OCI-LY3 (cell line): ENCODE measurements at regions not wholly inside any gene's neighbourhood (a gene's known extent, or its start where the extent isn't known, plus 50 kb on each side); places are given as distances from the start of the nearest gene placed in this dataset.

Experiments used
- H2AFZ ChIP-seq: fragments of 200-600, 300-600 bp; shearing (Covaris generic); 2 replicates; pipeline ENCODE4 v1.6.0; 2014; ENCODE audit warnings: antibody characterized with exemption, low read depth, low read length
- H3K27ac ChIP-seq: fragments of 200-600, 300-600 bp; sonication (generic); 2 replicates; pipeline ENCODE4 v1.5.1; 2014; ENCODE audit warnings: mild to moderate bottlenecking, low read length, moderate library complexity, mixed read lengths
- H3K27me3 ChIP-seq: fragments of 200-600, 300-600 bp; sonication (generic); 2 replicates; pipeline ENCODE4 v1.6.1; 2014; ENCODE audit warnings: low read depth, low read length, mixed read lengths
- H3K36me3 ChIP-seq: fragments of 200-600, 300-600 bp; sonication (generic); replicated peaks from 2 replicates; pipeline ENCODE3; 2014; ENCODE audit warnings: low read depth, low read length, mixed read lengths
- H3K4me1 ChIP-seq: fragments of 300-600, 200-600 bp; sonication (generic); 2 replicates; pipeline ENCODE4 v1.6.1; 2014; ENCODE audit warnings: low read length, mixed read lengths
- H3K4me2 ChIP-seq: fragments of 200-600, 300-600 bp; sonication (generic); 2 replicates; pipeline ENCODE4 v1.6.1; 2014; ENCODE audit warnings: low read length, mixed read lengths
- H3K4me3 ChIP-seq: fragments of 300-600, 200-600 bp; sonication (generic); 2 replicates; pipeline ENCODE4 v1.5.1; 2014; ENCODE audit warnings: antibody characterized with exemption, mild to moderate bottlenecking, low read length, moderate library complexity
- H3K79me2 ChIP-seq: fragments of 300-600, 200-600 bp; shearing (Covaris generic); 2 replicates; pipeline ENCODE4 v1.6.1; 2014; ENCODE audit warnings: mild to moderate bottlenecking, low read length, mixed read lengths
- H3K9ac ChIP-seq: fragments of 300-600, 200-600 bp; shearing (Covaris generic); 2 replicates; pipeline ENCODE4 v1.6.0; 2014; ENCODE audit warnings: mild to moderate bottlenecking, low read length, moderate library complexity
- H3K9me3 ChIP-seq: fragments of 200-600, 300-600 bp; shearing (Covaris generic); 2 replicates; pipeline ENCODE4 v1.6.1; 2014; ENCODE audit warnings: low read length, mixed read lengths; ENCODE audit not compliant: insufficient read depth
- H4K20me1 ChIP-seq: fragments of 200-600, 300-600 bp; sonication (generic); 2 replicates; pipeline ENCODE4 v1.6.1; 2016; ENCODE audit warnings: low read length, mixed read lengths; ENCODE audit not compliant: insufficient read depth
- EZH2phosphoT487 ChIP-seq: fragments of 200-600 bp; shearing (Covaris generic); IDR thresholded peaks from 2 replicates; pipeline ENCODE4 v1.6.1; 2018; ENCODE audit warnings: antibody characterized with exemption, mixed run types, low read depth
- TF ChIP-seq, protein P1 (sequence below): fragments of 200-600, 300-600 bp; sonication (generic); IDR thresholded peaks from 2 replicates; pipeline ENCODE4 v1.5.1; 2014; ENCODE audit warnings: antibody characterized with exemption, low read length, low read depth

- no peaks in the 10 kb centered on the region for H3K4me1 ChIP-seq
- no peaks in the 10 kb centered on the region for H3K27me3 ChIP-seq
- H3K9me3 ChIP-seq: no peaks in the 10 kb centered on the region
- no peak overlapping the region for H3K4me3 ChIP-seq
- no peaks in the 10 kb centered on the region for H3K79me2 ChIP-seq
- no peaks in the 10 kb centered on the region for H3K36me3 ChIP-seq
- no peak overlapping the region for H3K9ac ChIP-seq
- no peaks in the 10 kb centered on the region for H4K20me1 ChIP-seq
- no peak overlapping the region for H2AFZ ChIP-seq
- H3K4me2 ChIP-seq: no peak overlapping the region
- no peak for TF ChIP-seq EZH2phosphoT487
- TF ChIP-seq, protein P1, sequence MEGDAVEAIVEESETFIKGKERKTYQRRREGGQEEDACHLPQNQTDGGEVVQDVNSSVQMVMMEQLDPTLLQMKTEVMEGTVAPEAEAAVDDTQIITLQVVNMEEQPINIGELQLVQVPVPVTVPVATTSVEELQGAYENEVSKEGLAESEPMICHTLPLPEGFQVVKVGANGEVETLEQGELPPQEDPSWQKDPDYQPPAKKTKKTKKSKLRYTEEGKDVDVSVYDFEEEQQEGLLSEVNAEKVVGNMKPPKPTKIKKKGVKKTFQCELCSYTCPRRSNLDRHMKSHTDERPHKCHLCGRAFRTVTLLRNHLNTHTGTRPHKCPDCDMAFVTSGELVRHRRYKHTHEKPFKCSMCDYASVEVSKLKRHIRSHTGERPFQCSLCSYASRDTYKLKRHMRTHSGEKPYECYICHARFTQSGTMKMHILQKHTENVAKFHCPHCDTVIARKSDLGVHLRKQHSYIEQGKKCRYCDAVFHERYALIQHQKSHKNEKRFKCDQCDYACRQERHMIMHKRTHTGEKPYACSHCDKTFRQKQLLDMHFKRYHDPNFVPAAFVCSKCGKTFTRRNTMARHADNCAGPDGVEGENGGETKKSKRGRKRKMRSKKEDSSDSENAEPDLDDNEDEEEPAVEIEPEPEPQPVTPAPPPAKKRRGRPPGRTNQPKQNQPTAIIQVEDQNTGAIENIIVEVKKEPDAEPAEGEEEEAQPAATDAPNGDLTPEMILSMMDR: no peak
- no peak overlapping the region for H3K27ac ChIP-seq
Measured at GRCh38 chr12:115191342-115191741, 507.4 kb upstream of the TBX3 start.

GRCh38 chr12:115190010-115190770 is 506.2 kb upstream of the TBX3 start:
- Histone ChIP-seq H3K27ac (no peak overlapping the region), H3K4me2 (no peak overlapping the region), H3K4me1 (no peaks in the 10 kb centered on the region), H3K79me2 (no peaks in the 10 kb centered on the region), H3K9me3 (no peaks in the 10 kb centered on the region), H3K4me3 (no peak overlapping the region), H3K27me3 (no peaks in the 10 kb centered on the region), H3K9ac (no peak overlapping the region), H3K36me3 (no peaks in the 10 kb centered on the region), H4K20me1 (no peaks in the 10 kb centered on the region), H2AFZ (no peak overlapping the region)
- no peak for TF ChIP-seq EZH2phosphoT487
- TF ChIP-seq, protein P1: no peak

DNA sequence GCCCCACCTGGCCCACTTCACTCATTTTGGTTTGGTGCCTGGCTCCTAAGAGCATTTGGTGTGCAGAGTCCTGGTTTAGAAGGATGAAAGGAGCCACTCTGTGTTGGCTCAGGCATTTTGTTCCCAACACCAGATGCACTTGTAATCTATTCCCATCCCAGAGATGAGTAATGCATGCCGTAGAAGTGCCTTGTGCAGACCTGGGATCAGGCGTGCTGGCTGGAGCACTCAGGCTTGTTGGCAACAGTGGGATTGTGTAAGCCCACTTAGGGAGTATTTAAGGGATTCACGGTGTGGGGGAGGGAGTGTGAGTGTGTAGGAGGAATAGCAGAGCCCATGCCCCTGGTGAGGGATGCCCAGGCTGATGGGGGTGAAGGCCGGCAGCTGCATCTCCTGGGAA is 501.5 kb upstream of the TBX3 start:
- no peak overlapping the region for H3K9ac ChIP-seq
- no peaks in the 10 kb centered on the region for H3K36me3 ChIP-seq
- H3K4me2 ChIP-seq: no peak overlapping the region
- no peaks in the 10 kb centered on the region for H3K4me1 ChIP-seq
- no peaks in the 10 kb centered on the region for H3K9me3 ChIP-seq
- H3K27ac ChIP-seq: no peak overlapping the region
- no peaks in the 10 kb centered on the region for H3K27me3 ChIP-seq
- no peak overlapping the region for H3K4me3 ChIP-seq
- H4K20me1 ChIP-seq: no peaks in the 10 kb centered on the region
- TF ChIP-seq EZH2phosphoT487: no peak
- TF ChIP-seq, protein P1: no peak
- H2AFZ ChIP-seq: no peak overlapping the region
- no peaks in the 10 kb centered on the region for H3K79me2 ChIP-seq

DNA sequence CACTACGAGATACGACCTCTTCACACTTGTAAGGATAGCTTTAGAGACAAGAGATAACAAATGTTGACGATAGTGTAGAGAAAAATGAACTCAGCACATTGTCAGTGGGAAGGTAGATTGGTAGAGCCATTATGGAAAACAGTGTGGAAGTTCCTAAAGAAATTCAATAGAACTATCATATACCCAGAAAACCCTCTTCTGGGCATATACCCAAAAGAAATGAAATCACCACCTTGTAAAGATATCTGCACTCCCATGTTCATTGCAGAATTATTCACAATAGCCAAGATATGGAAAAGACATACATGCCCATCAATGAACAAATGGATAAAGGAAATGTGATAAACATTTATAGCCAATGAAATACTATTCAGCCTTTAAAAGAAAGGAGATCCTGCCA is 499.8 kb upstream of the TBX3 start:
- no peak overlapping the region for H3K4me3 ChIP-seq
- H3K9ac ChIP-seq: no peak overlapping the region
- H4K20me1 ChIP-seq: no peaks in the 10 kb centered on the region
- no peak for TF ChIP-seq EZH2phosphoT487
- TF ChIP-seq, protein P1: no peak
- no peaks in the 10 kb centered on the region for H3K4me1 ChIP-seq
- no peaks in the 10 kb centered on the region for H3K79me2 ChIP-seq
- H3K27me3 ChIP-seq: no peaks in the 10 kb centered on the region
- H3K36me3 ChIP-seq: no peaks in the 10 kb centered on the region
- H3K27ac ChIP-seq: no peak overlapping the region
- H3K9me3 ChIP-seq: no peaks in the 10 kb centered on the region
- H2AFZ ChIP-seq: no peak overlapping the region
- H3K4me2 ChIP-seq: no peak overlapping the region
